PC-3 (cell line): ENCODE measurements at regions not wholly inside any gene's neighbourhood (a gene's known extent, or its start where the extent isn't known, plus 50 kb on each side); places are given as distances from the start of the nearest gene placed in this dataset.
"Not testable (repeated sequence)": the region's sequence is repeated elsewhere in the genome, so short reads cannot be mapped to it uniquely, and the experiment has no call there.

Source experiments
- ATAC-seq: fragments of 200-7000 bp; cut with Tn5 transposase; 2 replicates; pipeline ENCODE4 v1.9.1; 2020; ENCODE audit warnings: mild to moderate bottlenecking, moderate library complexity
- BruUV-seq: library from RNA; stranded (reverse); fragments of 400-500 nt; replicated peaks from 2 replicates; lab custom pipeline; 2021; lab: Mats Ljungman, UMichigan
- CTCF ChIA-PET: fragments of 300-600 bp; sonication (Branson Sonifier 250); formaldehyde crosslinking; loops from one replicate; lab custom pipeline; 2022; ENCODE audit warnings: antibody characterized with exemption; lab: Charles Lee
- POLR2A ChIA-PET: fragments of 300-600 bp; sonication (Branson Sonifier 250); formaldehyde crosslinking; loops from one replicate; lab custom pipeline; 2022; ENCODE audit warnings: antibody characterized with exemption; ENCODE audit not compliant: unreplicated experiment; lab: Charles Lee
- DNase-seq: peaks from one replicate; pipeline ENCODE4 v3.0.0-alpha.2; 2015
- H2AFZ ChIP-seq: fragments of 300-600 bp; sonication (generic); 2 replicates; pipeline ENCODE4 v1.6.0; 2016; ENCODE audit warnings: antibody characterized with exemption, low read length
- H3F3A ChIP-seq: fragments of 300-600 bp; sonication (generic); one replicate; pipeline ENCODE4 v1.6.0; 2017; ENCODE audit warnings: antibody characterized with exemption, low read length, control low read depth, mild to moderate bottlenecking; ENCODE audit not compliant: unreplicated experiment
- H3K27ac ChIP-seq: fragments of 300-600 bp; sonication (generic); 2 replicates; pipeline ENCODE4 v1.5.1; 2016; ENCODE audit warnings: mild to moderate bottlenecking, low read length
- H3K27me3 ChIP-seq: fragments of 300-600 bp; sonication (generic); 2 replicates; pipeline ENCODE4 v1.6.1; 2016; ENCODE audit warnings: low read length, mixed read lengths
- H3K36me3 ChIP-seq: fragments of 300-600 bp; sonication (generic); 2 replicates; pipeline ENCODE4 v1.6.1; 2016; ENCODE audit warnings: low read depth, mixed run types, low read length, mixed read lengths
- H3K4me1 ChIP-seq: fragments of 300-600 bp; sonication (generic); 2 replicates; pipeline ENCODE4 v1.5.1; 2016; ENCODE audit warnings: low read length; ENCODE audit not compliant: insufficient read depth
- H3K4me2 ChIP-seq: fragments of 300-600 bp; sonication (generic); 2 replicates; pipeline ENCODE4 v1.6.0; 2016; ENCODE audit warnings: low read length
- H3K4me3 ChIP-seq: fragments of 300-600 bp; sonication (generic); 2 replicates; pipeline ENCODE4 v1.5.1; 2016; ENCODE audit warnings: mild to moderate bottlenecking, low read length, mixed read lengths
- H3K79me2 ChIP-seq: fragments of 300-600 bp; sonication (generic); 2 replicates; pipeline ENCODE4 v1.6.1; 2017; ENCODE audit warnings: low read length, mixed read lengths
- H3K9ac ChIP-seq: fragments of 300-600 bp; sonication (generic); 2 replicates; pipeline ENCODE4 v1.6.0; 2016; ENCODE audit warnings: mild to moderate bottlenecking, low read length
- H3K9me2 ChIP-seq: fragments of 300-600 bp; sonication (generic); replicated peaks from 2 replicates; pipeline ENCODE4 v1.6.1; 2016; ENCODE audit warnings: mixed run types, low read length, mixed read lengths
- H3K9me3 ChIP-seq: fragments of 300-600 bp; sonication (generic); 2 replicates; pipeline ENCODE4 v1.6.1; 2016; ENCODE audit warnings: low read length, mixed read lengths
- H4K20me1 ChIP-seq: fragments of 300-600 bp; sonication (generic); 2 replicates; pipeline ENCODE4 v1.6.1; 2016; ENCODE audit warnings: low read length, mixed read lengths
- EZH2 ChIP-seq: fragments of 300-600 bp; sonication (generic); IDR thresholded peaks from one replicate; pipeline ENCODE4 v1.6.1; 2017; ENCODE audit warnings: antibody characterized with exemption, mild to moderate bottlenecking, low read length; ENCODE audit not compliant: unreplicated experiment
- EZH2phosphoT487 ChIP-seq: fragments of 300-600 bp; sonication (generic); IDR thresholded peaks from 2 replicates; pipeline ENCODE4 v1.6.1; 2018; ENCODE audit warnings: mild to moderate bottlenecking, antibody characterized with exemption, low read length, borderline replicate concordance
- intact Hi-C: fragments of 100-400 bp; cut with micrococcal nuclease; formaldehyde crosslinking; loops from 2 replicates; pipeline ENCODE4 v1.9.0; 2023
- TF ChIP-seq, protein P1 (sequence below): fragments of 300-600 bp; sonication (generic); conservative IDR thresholded peaks from 2 replicates; pipeline ENCODE4 v1.5.1; 2017; ENCODE audit warnings: antibody characterized with exemption, low read depth, mild to moderate bottlenecking, low read length

DNA sequence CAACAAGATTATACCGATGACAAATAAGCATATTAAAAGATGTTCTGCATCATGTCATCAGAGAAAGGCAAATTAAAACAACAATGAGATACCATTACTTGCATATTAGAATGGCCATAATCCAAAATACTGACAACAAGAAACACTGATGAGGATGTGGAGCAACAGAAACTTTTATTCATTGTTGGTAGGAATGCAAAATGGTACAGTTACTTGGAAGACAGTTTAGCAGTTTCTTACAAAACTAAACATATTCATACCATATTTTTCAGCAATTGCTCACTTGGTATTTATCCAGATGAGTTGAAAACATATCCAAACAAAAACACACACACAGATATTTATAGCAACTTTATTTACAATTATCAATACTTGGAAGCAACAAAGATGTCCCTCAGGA is 160.9 kb upstream of the MME start:
- ChIA-PET POLR2A (no interaction called here), CTCF (no interaction called here)
- no TSS peak for BruUV-seq
- H4K20me1 ChIP-seq = no peaks in the 10 kb centered on the region
- intact Hi-C loops = no loop called here
- TF ChIP-seq EZH2 (no peak), EZH2phosphoT487 (no peak)
- TF ChIP-seq, protein P1, sequence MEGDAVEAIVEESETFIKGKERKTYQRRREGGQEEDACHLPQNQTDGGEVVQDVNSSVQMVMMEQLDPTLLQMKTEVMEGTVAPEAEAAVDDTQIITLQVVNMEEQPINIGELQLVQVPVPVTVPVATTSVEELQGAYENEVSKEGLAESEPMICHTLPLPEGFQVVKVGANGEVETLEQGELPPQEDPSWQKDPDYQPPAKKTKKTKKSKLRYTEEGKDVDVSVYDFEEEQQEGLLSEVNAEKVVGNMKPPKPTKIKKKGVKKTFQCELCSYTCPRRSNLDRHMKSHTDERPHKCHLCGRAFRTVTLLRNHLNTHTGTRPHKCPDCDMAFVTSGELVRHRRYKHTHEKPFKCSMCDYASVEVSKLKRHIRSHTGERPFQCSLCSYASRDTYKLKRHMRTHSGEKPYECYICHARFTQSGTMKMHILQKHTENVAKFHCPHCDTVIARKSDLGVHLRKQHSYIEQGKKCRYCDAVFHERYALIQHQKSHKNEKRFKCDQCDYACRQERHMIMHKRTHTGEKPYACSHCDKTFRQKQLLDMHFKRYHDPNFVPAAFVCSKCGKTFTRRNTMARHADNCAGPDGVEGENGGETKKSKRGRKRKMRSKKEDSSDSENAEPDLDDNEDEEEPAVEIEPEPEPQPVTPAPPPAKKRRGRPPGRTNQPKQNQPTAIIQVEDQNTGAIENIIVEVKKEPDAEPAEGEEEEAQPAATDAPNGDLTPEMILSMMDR = no peak
- no peaks in the 10 kb centered on the region for H3K4me1 ChIP-seq
- no peak overlapping the region for H2AFZ ChIP-seq
- no peak overlapping the region for H3K4me3 ChIP-seq
- H3K36me3 ChIP-seq = no peaks in the 10 kb centered on the region
- H3F3A ChIP-seq = no peaks in the 10 kb centered on the region
- H3K27me3 ChIP-seq = no peaks in the 10 kb centered on the region
- H3K4me2 ChIP-seq = no peak overlapping the region
- H3K9me2 ChIP-seq = no peaks in the 10 kb centered on the region
- H3K9ac ChIP-seq = no peak overlapping the region
- DNase-seq (no peak), ATAC-seq (no peak)
- H3K9me3 ChIP-seq = no peaks in the 10 kb centered on the region
- no peaks in the 10 kb centered on the region for H3K79me2 ChIP-seq
- H3K27ac ChIP-seq = no peak overlapping the region

DNA sequence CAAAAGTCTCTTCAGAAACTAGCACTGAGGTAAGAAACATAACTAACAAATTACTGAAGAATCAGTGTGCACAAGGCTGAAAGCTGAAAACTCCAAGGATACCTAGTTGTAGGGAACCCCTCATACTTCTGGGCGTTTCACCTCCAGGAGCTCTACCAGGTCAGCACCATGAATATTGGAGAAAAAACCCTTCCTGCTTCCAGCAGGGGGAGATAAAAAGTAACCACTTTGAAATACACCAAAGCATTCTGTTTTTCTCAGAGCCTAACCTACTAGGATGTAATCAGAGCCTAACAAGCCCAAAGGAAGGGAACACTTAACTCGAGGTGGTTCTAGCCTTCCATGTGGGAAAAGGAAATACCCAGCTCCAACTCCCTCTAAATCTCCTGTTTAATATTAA is 175.8 kb upstream of the MME start:
- Histone ChIP-seq H3K27ac (no peak overlapping the region), H3K9ac (no peak overlapping the region), H3K79me2 (no peaks in the 10 kb centered on the region), H3K36me3 (no peaks in the 10 kb centered on the region), H3F3A (no peaks in the 10 kb centered on the region), H3K4me3 (no peak overlapping the region), H3K27me3 (no peaks in the 10 kb centered on the region), H3K4me1 (no peaks in the 10 kb centered on the region), H4K20me1 (no peaks in the 10 kb centered on the region), H3K9me2 (no peaks in the 10 kb centered on the region), H3K4me2 (no peak overlapping the region), H2AFZ (no peak overlapping the region), H3K9me3 (no peaks in the 10 kb centered on the region)
- BruUV-seq = no TSS peak
- ATAC-seq = peak; percentile 72
- TF ChIP-seq, protein P1 = peak; percentile 69
- TF ChIP-seq EZH2 (no peak), EZH2phosphoT487 (no peak)
- intact Hi-C loops = loop anchor here (1.0 kb wide), 2 partner anchors 147 to 419 kb away; no protein-coding TSS in a partner anchor
- DNase-seq = peak; percentile 53
- CTCF ChIA-PET = interaction anchor here (0.6 kb wide), 2 partner anchors 147 to 1122 kb away, joined by 3 read pairs; no protein-coding TSS in a partner anchor
- POLR2A ChIA-PET = no interaction called here

DNA sequence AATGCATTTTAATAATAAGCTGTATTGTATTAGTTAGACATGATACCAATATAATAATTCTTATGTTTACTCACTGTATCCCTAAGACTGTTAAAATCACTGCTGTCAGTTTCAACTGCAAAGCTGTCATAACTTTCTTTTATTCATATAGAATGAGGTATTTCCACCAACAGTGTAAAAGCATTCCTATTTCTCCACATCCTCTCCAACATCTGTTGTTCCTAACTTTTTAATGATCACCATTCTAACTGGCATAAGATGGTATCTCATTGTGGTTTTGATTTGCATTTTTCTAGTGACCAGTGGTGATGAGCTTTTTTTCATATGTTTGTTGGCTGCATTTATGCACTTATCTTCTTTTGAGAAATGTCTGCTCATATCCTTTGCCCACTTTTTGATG is 177.6 kb upstream of the MME start:
- H3K27ac ChIP-seq, H3K9ac ChIP-seq, CTCF ChIA-PET, H3K36me3 ChIP-seq, DNase-seq, H2AFZ ChIP-seq, intact Hi-C loops, H3K4me2 ChIP-seq, H3K4me1 ChIP-seq, H3K4me3 ChIP-seq, H3K9me2 ChIP-seq, POLR2A ChIA-PET, H3K79me2 ChIP-seq, H3K27me3 ChIP-seq, H3F3A ChIP-seq, ATAC-seq, H4K20me1 ChIP-seq, BruUV-seq, H3K9me3 ChIP-seq: not testable (repeated sequence)
